Skeletal muscle satellite cell (primary cell): ENCODE measurements at regions not wholly inside any gene's neighbourhood (a gene's known extent, or its start where the extent isn't known, plus 50 kb on each side); places are given as distances from the start of the nearest gene placed in this dataset.
"Not testable (repeated sequence)": the region's sequence is repeated elsewhere in the genome, so short reads cannot be mapped to it uniquely, and the experiment has no call there.

Experiments used
- H3K27me3 ChIP-seq: 2 replicates; pipeline ENCODE4 v1.7.0; 2013; ENCODE audit warnings: low read length; ENCODE audit not compliant: control insufficient read depth, insufficient read depth
- H3K36me3 ChIP-seq: 2 replicates; pipeline ENCODE4 v1.7.0; 2013; ENCODE audit warnings: mild to moderate bottlenecking, control low read depth, low read length; ENCODE audit not compliant: insufficient read depth
- H3K4me1 ChIP-seq: 2 replicates; pipeline ENCODE4 v1.7.0; 2013; ENCODE audit warnings: low read length; ENCODE audit not compliant: control insufficient read depth, insufficient read depth
- H3K4me2 ChIP-seq: 2 replicates; pipeline ENCODE4 v1.7.0; 2013; ENCODE audit warnings: mild to moderate bottlenecking, low read length
- H3K4me3 ChIP-seq: 2 replicates; pipeline ENCODE4 v1.7.0; 2013; ENCODE audit warnings: low read length
- H3K9ac ChIP-seq: 2 replicates; pipeline ENCODE4 v1.7.0; 2013; ENCODE audit warnings: mild to moderate bottlenecking, low read depth, low read length, moderate library complexity
- H3K9me3 ChIP-seq: replicated peaks from 2 replicates; pipeline ENCODE4 v1.7.0; 2013; ENCODE audit warnings: mild to moderate bottlenecking, control low read depth, low read length

- Histone ChIP-seq H3K4me1 (no peaks in the 10 kb centered on the region), H3K4me3 (no peak overlapping the region), H3K36me3 (no peaks in the 10 kb centered on the region), H3K9me3 (no peaks in the 10 kb centered on the region), H3K27me3 (peaks cover 8% of the 10 kb centered on the region), H3K4me2 (no peak overlapping the region), H3K9ac (no peak overlapping the region)
Observed at GRCh38 chr4:112748352-112748878, 111.5 kb downstream of the LARP7 start.

DNA sequence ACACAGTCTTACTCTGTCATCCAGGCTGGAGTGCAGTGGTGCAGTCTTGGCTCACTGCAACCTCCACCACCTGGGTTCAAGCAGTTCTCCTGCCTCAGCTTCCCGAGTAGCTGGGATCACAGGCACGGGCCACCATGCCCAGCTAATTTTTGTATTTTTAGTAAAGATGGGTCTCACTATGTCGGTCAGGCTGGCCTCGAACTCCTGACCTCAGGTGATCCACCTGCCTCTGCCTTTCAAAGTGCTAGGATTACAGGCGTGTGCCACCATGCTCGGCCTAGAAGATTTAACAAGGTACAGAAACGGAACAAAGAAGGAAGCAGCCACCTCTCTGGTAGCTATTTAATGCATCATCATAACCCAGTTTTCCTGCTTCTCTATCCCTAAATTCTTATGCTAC, 113.8 kb downstream of the LARP7 start:
- H3K4me2 ChIP-seq: not testable (repeated sequence)

GRCh38 chr4:112751447-112751846, 114.5 kb downstream of the LARP7 start:
- H3K4me2 ChIP-seq: no peak overlapping the region
- H3K36me3 ChIP-seq: no peaks in the 10 kb centered on the region
- peaks cover 8% of the 10 kb centered on the region for H3K27me3 ChIP-seq
- no peak overlapping the region for H3K4me3 ChIP-seq
- no peak overlapping the region for H3K9ac ChIP-seq
- H3K4me1 ChIP-seq: no peaks in the 10 kb centered on the region
- H3K9me3 ChIP-seq: no peaks in the 10 kb centered on the region

More for the DNA sequence above, 113.8 kb downstream of the LARP7 start:
- H3K36me3 ChIP-seq, H3K9me3 ChIP-seq, H3K9ac ChIP-seq, H3K4me3 ChIP-seq, H3K4me1 ChIP-seq, H3K27me3 ChIP-seq: not testable (repeated sequence)

GRCh38 chr4:112752061-112752460, 115.1 kb downstream of the LARP7 start:
- no peaks in the 10 kb centered on the region for H3K4me1 ChIP-seq
- H3K4me2 ChIP-seq: no peak overlapping the region
- H3K36me3 ChIP-seq: no peaks in the 10 kb centered on the region
- no peak overlapping the region for H3K9ac ChIP-seq
- H3K9me3 ChIP-seq: no peaks in the 10 kb centered on the region
- peaks cover 8% of the 10 kb centered on the region for H3K27me3 ChIP-seq
- H3K4me3 ChIP-seq: no peak overlapping the region

GRCh38 chr4:112752510-112752909, 115.6 kb downstream of the LARP7 start:
- Histone ChIP-seq H3K36me3 (no peaks in the 10 kb centered on the region), H3K27me3 (peaks cover 8% of the 10 kb centered on the region), H3K9me3 (no peaks in the 10 kb centered on the region), H3K4me3 (no peak overlapping the region), H3K9ac (no peak overlapping the region), H3K4me2 (no peak overlapping the region), H3K4me1 (no peaks in the 10 kb centered on the region)

DNA sequence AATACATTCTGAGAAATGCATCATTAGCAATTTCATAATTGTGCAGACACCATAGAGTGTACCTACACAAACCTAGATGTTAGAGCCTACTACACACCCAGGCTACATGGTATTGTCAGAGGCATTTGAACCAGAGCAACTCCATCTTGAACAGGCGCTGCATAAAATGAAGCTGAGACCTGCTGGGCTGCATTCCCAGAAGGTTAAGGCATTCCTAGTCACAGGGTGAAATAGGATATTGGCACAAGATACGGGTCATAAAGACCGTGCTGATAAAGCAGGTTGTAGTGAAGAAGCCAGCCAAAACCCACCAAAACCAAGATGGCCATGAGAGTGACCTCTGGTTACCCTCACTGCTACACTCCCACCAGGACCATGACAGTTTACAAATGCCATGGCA, 116.4 kb downstream of the LARP7 start:
- H3K4me3 ChIP-seq: no peak overlapping the region
- no peaks in the 10 kb centered on the region for H3K9me3 ChIP-seq
- no peaks in the 10 kb centered on the region for H3K36me3 ChIP-seq
- no peak overlapping the region for H3K4me2 ChIP-seq
- no peak overlapping the region for H3K9ac ChIP-seq
- H3K27me3 ChIP-seq: peaks cover 8% of the 10 kb centered on the region
- H3K4me1 ChIP-seq: no peaks in the 10 kb centered on the region

DNA sequence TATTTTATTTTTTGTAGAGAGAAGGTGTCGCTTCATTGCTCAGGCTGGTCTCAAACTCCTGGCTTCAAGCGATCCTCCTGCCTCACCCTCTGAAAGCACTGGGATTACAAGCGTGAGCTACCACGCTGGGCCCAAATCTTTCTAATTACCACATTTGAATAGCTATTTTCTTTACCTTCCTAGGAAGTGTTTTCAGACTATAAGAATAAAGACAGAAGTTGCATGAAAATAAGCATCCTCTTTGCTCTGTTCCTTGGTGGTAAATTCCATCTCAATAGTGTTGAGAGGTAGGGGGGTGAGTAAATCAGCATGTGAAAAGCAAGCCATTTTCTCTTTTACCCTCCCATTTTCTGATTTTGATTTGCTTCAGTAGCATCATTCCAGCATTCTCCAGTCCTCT, 122.4 kb downstream of the LARP7 start:
- Histone ChIP-seq H3K9me3 (no peaks in the 10 kb centered on the region), H3K27me3 (no peaks in the 10 kb centered on the region), H3K4me3 (no peak overlapping the region), H3K4me2 (no peak overlapping the region), H3K9ac (no peak overlapping the region), H3K4me1 (no peaks in the 10 kb centered on the region), H3K36me3 (no peaks in the 10 kb centered on the region)

DNA sequence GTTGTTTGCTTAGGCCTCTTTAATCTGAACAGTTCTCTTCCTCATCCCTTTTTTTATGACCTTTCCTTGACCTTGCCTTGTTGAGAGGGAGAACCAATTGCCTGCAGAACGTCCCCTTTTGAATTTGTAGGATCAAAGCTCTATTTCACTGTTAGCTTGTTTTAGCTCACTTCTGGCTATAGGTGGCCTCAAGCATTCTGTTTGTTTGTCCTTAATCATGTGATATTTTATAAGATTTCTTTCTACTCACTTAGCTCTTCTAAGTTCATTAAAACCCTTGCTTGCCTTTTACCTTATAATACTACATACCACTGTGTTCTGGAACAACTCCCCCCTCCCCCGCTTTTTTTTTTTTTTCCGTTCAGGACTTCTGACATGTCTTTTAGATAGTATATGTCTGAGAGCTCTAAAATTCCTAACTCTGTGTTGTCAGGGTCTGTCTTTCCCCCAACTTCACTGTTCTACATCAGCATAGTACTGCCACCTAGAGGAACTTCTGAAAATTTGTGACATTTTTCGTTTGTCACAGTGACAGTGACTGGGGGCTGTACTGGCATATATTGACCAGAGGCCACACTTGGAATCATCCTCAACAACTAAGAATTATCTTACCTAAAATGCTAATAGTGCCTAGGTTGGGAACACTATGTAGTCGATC, 128.5 kb downstream of the LARP7 start:
- no peak overlapping the region for H3K4me3 ChIP-seq
- no peak overlapping the region for H3K9ac ChIP-seq
- H3K9me3 ChIP-seq: no peaks in the 10 kb centered on the region
- no peaks in the 10 kb centered on the region for H3K4me1 ChIP-seq
- no peaks in the 10 kb centered on the region for H3K36me3 ChIP-seq
- no peak overlapping the region for H3K4me2 ChIP-seq
- no peaks in the 10 kb centered on the region for H3K27me3 ChIP-seq

GRCh38 chr4:112766422-112766821, 129.5 kb downstream of the LARP7 start:
- no peaks in the 10 kb centered on the region for H3K9me3 ChIP-seq
- no peak overlapping the region for H3K4me2 ChIP-seq
- no peaks in the 10 kb centered on the region for H3K27me3 ChIP-seq
- H3K9ac ChIP-seq: no peak overlapping the region
- no peak overlapping the region for H3K4me3 ChIP-seq
- no peaks in the 10 kb centered on the region for H3K4me1 ChIP-seq
- no peaks in the 10 kb centered on the region for H3K36me3 ChIP-seq

- no peaks in the 10 kb centered on the region for H3K27me3 ChIP-seq
- H3K9me3 ChIP-seq: no peaks in the 10 kb centered on the region
- no peaks in the 10 kb centered on the region for H3K4me1 ChIP-seq
- no peak overlapping the region for H3K9ac ChIP-seq
- no peak overlapping the region for H3K4me2 ChIP-seq
- H3K4me3 ChIP-seq: no peak overlapping the region
- H3K36me3 ChIP-seq: no peaks in the 10 kb centered on the region
Observed at GRCh38 chr4:112767386-112767785, 130.4 kb downstream of the LARP7 start.

DNA sequence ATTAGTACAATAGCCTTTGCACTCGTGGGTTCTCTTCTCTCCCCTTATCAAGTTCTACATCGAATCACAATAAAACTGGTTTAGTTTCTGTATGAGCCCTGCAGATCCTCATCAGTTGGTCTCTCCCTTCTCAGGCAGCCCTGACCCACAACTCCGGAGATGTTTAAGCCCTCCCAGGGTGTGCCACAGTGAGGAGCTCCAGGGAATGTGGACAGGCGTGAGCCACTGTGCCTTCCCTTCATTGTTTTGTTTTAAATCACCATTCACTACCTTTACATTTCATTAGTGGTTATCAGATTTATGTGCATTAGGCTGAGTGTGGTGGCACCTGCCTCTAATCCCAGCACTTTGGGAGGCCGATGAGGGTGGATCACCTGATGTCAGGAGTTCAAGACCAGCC, 133.2 kb downstream of the LARP7 start:
- H3K4me1 ChIP-seq: no peaks in the 10 kb centered on the region
- no peaks in the 10 kb centered on the region for H3K36me3 ChIP-seq

GRCh38 chr4:112775801-112776200, 138.9 kb downstream of the LARP7 start:
- H3K9ac ChIP-seq: no peak overlapping the region

More for the DNA sequence above, 133.2 kb downstream of the LARP7 start:
- H3K27me3 ChIP-seq: no peaks in the 10 kb centered on the region
- no peak overlapping the region for H3K4me3 ChIP-seq
- H3K9ac ChIP-seq: no peak overlapping the region
- H3K9me3 ChIP-seq: no peaks in the 10 kb centered on the region
- no peak overlapping the region for H3K4me2 ChIP-seq

More at GRCh38 chr4:112775801-112776200, 138.9 kb downstream of the LARP7 start:
- H3K4me2 ChIP-seq: no peak overlapping the region
- no peaks in the 10 kb centered on the region for H3K9me3 ChIP-seq
- H3K4me1 ChIP-seq: no peaks in the 10 kb centered on the region
- no peak overlapping the region for H3K4me3 ChIP-seq
- no peaks in the 10 kb centered on the region for H3K36me3 ChIP-seq
- H3K27me3 ChIP-seq: no peaks in the 10 kb centered on the region
